GM12891 (cell line): ENCODE measurements at regions not wholly inside any gene's neighbourhood (a gene's known extent, or its start where the extent isn't known, plus 50 kb on each side); places are given as distances from the start of the nearest gene placed in this dataset.
"Not testable (repeated sequence)": the region's sequence is repeated elsewhere in the genome, so short reads cannot be mapped to it uniquely, and the experiment has no call there.

ENCODE experiments used
- DNase-seq: peaks from one replicate; pipeline ENCODE4 v3.0.0; 2011; ENCODE audit warnings: low spot score; ENCODE audit not compliant: insufficient read length
- FAIRE-seq: peaks from 2 replicates; lab custom pipeline; 2011; peaks lifted over from hg19 to GRCh38; lab: Jason Lieb, UNC
- PAX5 ChIP-seq: IDR thresholded peaks from 2 replicates; pipeline ENCODE4 v1.6.1; 2011; ENCODE audit warnings: low read length, moderate library complexity, mild to moderate bottlenecking; ENCODE audit not compliant: insufficient read depth, severe bottlenecking
- POLR2A ChIP-seq: IDR thresholded peaks from 2 replicates; pipeline ENCODE4 v1.6.1; 2011; ENCODE audit warnings: low read depth, low read length, control low read depth
- POLR2AphosphoS5 ChIP-seq: IDR thresholded peaks from 2 replicates; pipeline ENCODE4 v1.6.1; 2011; ENCODE audit warnings: low read depth, low read length, control low read depth
- POU2F2 ChIP-seq: IDR thresholded peaks from 2 replicates; pipeline ENCODE4 v1.6.1; 2011; ENCODE audit warnings: low read depth, mild to moderate bottlenecking, control low read depth, low read length, moderate library complexity
- SPI1 ChIP-seq: IDR thresholded peaks from 2 replicates; pipeline ENCODE4 v1.6.1; 2011; ENCODE audit warnings: low read depth, low read length, control low read depth
- TAF1 ChIP-seq: IDR thresholded peaks from 2 replicates; pipeline ENCODE4 v1.6.1; 2011; ENCODE audit warnings: low read depth, low read length, control low read depth

- TF ChIP-seq PAX5 (no peak), SPI1 (no peak), POLR2A (no peak), POU2F2 (no peak), TAF1 (no peak), POLR2AphosphoS5 (no peak)
- FAIRE-seq, result no peak
- DNase-seq, result no peak
Observed at GRCh38 chr12:33514893-33515292, 75.3 kb upstream of the SYT10 start.

- no peak for DNase-seq
- no peak for FAIRE-seq
- TF ChIP-seq PAX5 (no peak), SPI1 (no peak)
Observed at GRCh38 chr12:33519566-33519965, 79.9 kb upstream of the SYT10 start.

DNA sequence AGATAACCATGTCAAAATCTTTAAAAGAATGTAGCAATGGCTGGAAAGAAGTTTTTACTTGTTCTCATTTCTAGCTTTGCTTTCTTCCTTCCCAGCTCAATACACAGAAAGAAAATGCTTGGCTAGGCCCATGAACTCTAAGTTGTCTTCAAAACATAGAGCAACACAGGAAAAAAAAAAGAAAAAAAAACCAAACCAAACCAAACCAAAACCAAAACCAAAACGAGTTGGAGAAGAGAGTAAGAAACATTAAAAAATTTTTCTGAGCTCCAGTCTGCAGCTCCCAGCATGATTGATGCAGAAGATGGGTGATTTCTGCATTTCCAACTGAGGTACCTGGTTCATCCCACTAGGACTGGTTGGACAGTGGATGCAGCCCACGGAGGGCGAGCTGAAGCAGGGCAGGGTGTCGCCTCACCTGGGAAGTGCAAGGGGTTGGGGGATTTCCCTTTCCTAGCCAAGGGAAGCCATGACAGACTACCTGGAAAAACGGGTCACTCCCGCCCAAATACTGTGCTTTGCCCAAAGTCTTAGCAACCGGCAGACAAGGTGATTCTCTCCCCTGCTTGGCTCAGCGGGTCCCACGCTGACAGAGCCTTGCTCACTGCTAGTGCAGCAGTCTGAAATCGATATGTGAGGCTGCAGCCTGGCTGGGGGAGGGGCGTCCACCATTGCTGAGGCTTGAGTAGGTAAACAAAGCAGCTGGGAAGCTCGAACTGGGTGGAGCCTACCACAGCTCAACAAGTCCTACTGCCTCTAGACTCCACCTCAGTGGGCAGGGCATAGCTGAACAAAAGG lies 81.1 kb upstream of the SYT10 start:
- FAIRE-seq, DNase-seq: not testable (repeated sequence)

DNA sequence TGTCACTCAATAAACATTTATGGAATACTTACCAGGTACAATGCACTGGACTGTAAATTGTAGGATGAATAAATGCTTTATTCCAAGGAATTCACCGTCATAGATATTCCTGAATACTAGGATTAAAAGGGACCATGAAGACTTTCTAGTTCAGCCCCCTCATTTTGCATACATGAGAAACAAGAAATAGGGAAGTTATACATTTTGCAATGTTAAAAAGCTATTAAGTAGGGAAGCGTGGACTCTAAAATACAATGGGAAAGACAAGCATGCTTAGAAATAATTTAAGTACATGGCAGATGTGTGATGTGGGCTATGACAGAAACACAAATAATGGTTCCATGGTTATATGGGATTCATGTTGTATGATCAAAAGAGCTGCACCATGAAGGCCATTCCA lies 89.4 kb upstream of the SYT10 start:
- no peak for FAIRE-seq
- no peak for DNase-seq
- TF ChIP-seq POU2F2, result no peak
- TF ChIP-seq SPI1, result no peak
- no peak for TF ChIP-seq POLR2AphosphoS5
- TF ChIP-seq POLR2A, result no peak
- no peak for TF ChIP-seq PAX5
- TF ChIP-seq TAF1, result no peak

- DNase-seq (no peak), FAIRE-seq (no peak)
- TF ChIP-seq POLR2AphosphoS5 (no peak), PAX5 (no peak), POU2F2 (no peak), TAF1 (no peak), POLR2A (no peak), SPI1 (no peak)
Observed at GRCh38 chr12:33529810-33530209, 90.2 kb upstream of the SYT10 start.

DNA sequence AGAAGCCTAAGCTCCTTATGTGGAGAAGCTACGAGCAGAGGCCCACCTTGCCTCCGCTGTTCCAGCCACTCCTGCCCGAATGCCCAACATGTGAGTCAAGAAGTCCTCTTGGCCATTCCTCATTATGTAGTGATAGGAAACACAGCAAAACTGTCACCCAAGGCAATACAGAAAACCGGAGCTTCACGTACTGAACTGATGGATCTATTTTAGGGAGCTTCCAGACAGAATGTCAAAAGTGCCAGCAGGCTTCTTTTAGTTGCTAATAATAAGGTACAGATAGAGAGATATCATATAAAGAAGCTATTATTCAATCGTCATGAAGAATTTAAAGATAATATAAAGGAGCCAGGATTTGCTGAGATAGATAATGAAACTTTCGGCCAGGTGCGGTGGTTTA lies 91.6 kb upstream of the SYT10 start:
- DNase-seq, result no peak
- no peak for FAIRE-seq
- TF ChIP-seq TAF1 (no peak), POLR2AphosphoS5 (no peak), POU2F2 (no peak), SPI1 (no peak), PAX5 (no peak), POLR2A (no peak)

GRCh38 chr12:33533527-33533926 lies 93.9 kb upstream of the SYT10 start:
- TF ChIP-seq TAF1, result no peak
- no peak for TF ChIP-seq SPI1
- no peak for TF ChIP-seq POLR2A
- TF ChIP-seq POU2F2, result no peak
- no peak for TF ChIP-seq PAX5
- no peak for TF ChIP-seq POLR2AphosphoS5

GRCh38 chr12:33536431-33536830 lies 96.8 kb upstream of the SYT10 start:
- DNase-seq, result no peak
- no peak for TF ChIP-seq PAX5
- no peak for TF ChIP-seq SPI1
- TF ChIP-seq POLR2A, result no peak
- TF ChIP-seq POLR2AphosphoS5, result no peak
- no peak for TF ChIP-seq TAF1
- no peak for TF ChIP-seq POU2F2
- FAIRE-seq, result no peak

More at GRCh38 chr12:33533527-33533926, 93.9 kb upstream of the SYT10 start:
- FAIRE-seq (no peak), DNase-seq (no peak)

DNA sequence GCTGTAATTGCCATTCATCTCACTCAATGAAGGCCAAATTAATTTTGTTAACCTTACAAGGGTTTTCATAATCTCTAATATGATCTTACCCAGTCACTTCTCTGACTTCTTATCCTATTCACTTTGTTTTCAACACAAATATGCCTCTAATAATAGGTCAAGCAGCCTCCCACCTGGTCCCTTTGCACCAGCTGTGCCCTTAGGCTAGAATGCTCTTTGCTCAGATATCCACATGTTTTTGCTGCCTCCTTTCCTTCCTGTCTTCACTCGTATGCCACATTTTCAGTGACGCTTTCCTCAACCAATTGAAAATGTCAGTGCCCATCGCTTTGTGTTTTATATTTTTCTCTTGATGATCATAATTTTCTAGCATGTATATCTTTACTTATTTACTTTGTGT lies 106.4 kb upstream of the SYT10 start:
- FAIRE-seq, result no peak
- no peak for DNase-seq
- TF ChIP-seq SPI1 (no peak), POLR2A (no peak), PAX5 (no peak), TAF1 (no peak), POU2F2 (no peak), POLR2AphosphoS5 (no peak)

- DNase-seq (no peak), FAIRE-seq (no peak)
- no peak for TF ChIP-seq POU2F2
- no peak for TF ChIP-seq SPI1
- no peak for TF ChIP-seq PAX5
- no peak for TF ChIP-seq POLR2AphosphoS5
- no peak for TF ChIP-seq TAF1
- no peak for TF ChIP-seq POLR2A
Observed at GRCh38 chr12:33547084-33547483, 107.5 kb upstream of the SYT10 start.

DNA sequence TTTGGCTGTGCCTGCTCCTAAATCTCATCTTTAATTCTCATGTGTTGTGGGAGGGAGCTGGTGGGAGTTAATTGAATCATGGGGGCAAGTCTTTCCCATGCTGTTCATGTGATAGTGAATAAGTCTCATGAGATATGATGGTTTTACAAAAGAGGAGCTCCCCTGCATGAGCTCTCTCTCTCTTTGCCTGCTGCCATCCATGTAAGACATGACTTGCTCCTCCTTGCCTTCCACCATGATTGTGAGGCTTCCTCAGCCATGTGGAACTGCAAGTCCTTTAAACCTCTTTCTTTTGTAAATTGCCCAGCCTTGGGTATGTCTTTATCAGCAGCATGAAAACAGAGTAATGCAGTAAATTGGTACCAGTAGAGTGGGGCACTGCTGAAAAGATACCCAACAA lies 110.6 kb upstream of the SYT10 start:
- FAIRE-seq, DNase-seq: not testable (repeated sequence)
